KBM-7 (cell line): ENCODE measurements at regions not wholly inside any gene's neighbourhood (a gene's known extent, or its start where the extent isn't known, plus 50 kb on each side); places are given as distances from the start of the nearest gene placed in this dataset.
A peak's percentile ranks its signal among the peaks of the same experiment; 100 is the strongest.

Experiments
- DNase-seq: peaks from one replicate; pipeline ENCODE4 v3.0.0-alpha.2; 2015
- in situ Hi-C: fragments of 300-500 bp; cut with MboI; formaldehyde crosslinking; loops from 2 replicates; pipeline ENCODE4 v1.14.3; 2020; ENCODE audit warnings: low sequenced_read_pairs, low pct_unique_long_range_greater_than_20kb, mixed read lengths

DNA sequence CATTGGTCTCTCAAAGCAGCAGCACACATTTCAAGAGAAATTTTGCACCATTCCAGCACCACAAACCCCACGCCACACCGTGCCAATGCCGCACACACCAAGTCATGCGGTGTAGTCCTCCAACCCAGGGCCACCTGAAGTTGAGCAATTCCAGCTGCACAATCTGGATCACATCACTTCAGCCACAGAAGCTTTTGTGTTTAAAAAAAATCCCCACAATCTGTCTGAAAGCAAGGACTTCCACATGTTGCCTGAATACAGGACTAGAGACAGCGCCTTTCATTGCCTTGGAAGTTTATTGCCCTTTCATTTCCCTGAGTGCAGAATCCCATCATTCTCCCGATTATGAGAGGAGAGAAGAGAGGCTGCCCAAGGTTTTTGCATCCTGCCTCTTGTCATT lies 175.6 kb upstream of the BCL6 start:
- in situ Hi-C loops: no loop called here
- DNase-seq: no peak

DNA sequence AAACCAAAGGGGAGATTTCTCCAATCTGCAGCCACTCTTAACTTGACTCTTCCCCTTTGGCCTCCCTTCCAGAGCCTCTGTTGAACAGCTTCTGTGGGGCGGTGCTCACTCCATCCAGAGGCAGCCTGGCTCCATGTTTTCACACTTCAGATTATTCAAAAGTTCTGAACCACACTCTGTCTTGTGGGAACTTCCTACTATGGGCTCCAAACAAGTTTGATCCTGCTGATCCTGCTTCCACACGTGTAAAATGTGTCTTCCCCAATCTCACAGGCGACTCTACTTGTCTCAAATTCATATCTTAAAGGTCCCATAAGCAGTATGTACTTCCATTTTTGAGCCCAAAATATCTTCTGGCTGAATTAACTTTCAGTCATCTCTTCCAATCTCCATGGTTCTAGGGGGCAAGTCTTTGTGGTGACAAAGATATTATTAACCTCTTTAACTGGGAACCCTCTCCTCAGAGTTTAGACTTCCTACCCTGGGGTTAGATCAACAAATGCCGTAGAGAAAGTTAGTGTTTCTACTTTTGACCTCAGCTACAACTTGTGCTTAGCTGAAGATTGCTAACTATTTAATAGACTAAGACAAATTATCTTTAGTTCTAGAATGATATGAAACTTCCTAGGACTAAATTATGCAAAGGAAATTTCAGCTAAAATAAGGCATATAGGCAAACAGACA lies 176.3 kb upstream of the BCL6 start:
- in situ Hi-C loops: no loop called here

DNA sequence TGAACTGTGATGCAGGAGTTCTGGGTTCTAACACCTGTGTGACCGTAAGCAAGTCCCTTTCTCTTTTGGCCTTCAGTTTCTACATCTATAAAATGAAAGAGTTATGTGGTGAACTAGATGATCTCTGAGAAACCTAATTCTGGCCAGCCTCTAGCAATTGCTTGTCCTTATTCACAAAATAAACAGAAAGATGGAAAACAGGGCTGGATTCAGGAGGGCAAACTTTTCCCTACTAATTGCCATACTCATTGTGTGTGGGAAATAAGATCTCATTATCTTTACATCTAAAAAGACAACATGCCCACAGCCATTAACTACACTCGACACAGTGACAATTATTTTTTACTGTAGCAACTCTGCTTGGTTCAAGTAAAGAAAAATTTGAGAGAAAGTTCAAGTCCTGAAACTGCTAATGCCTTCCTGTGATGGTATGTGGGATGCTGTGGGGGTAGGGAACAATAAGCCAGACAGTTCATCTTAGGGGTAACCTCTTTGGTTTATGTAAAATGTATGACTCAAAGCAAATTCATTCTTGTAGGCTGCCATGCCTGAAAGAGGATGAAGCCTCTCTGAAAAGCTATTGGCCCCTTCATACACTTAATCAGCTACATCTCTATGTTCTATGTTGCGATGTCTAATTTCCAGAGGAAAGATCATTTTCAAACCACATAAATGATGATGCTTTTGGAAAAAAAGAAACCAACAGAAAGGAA lies 177.6 kb upstream of the BCL6 start:
- no peak for DNase-seq
- in situ Hi-C loops: no loop called here

More for the DNA sequence above, 176.3 kb upstream of the BCL6 start:
- DNase-seq: peak; percentile 55

DNA sequence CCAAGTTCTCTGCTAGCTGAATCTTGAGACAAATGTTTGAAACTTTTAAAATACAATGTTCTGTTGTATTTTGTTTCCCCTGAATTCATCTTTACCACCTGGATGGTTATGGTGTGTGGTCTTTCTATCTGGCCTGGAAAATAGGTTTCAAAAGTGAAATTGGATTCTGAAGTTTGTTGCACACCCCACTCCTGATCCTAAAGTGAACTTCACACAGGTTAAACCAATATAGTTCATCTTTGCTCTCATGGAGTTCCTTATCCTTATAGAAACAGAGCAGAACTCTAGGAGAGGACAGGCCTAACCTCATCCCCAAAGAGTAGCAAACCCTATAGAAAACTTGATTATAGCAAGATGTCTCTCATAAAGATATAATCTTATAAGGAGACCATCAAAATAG lies 179.4 kb upstream of the BCL6 start:
- in situ Hi-C loops: no loop called here
- no peak for DNase-seq

DNA sequence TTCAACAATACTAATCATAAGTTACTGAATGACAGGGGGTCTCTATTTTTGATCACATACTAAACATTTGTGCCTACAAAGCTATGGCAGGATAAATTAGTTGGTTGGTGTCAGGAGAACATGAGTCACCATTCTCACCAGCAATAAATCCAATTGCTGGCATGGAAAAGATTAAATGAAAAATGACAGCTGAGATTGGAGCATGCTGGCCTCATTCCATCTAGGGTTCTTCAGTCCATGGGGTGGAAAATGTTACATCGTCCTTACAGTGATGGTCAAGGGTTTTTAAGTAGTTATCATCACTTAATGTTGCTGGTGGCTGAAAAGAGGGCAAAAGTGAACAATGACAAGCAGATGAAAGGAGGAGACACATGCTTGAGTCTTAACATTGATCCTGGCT lies 180.1 kb upstream of the BCL6 start:
- DNase-seq: no peak

DNA sequence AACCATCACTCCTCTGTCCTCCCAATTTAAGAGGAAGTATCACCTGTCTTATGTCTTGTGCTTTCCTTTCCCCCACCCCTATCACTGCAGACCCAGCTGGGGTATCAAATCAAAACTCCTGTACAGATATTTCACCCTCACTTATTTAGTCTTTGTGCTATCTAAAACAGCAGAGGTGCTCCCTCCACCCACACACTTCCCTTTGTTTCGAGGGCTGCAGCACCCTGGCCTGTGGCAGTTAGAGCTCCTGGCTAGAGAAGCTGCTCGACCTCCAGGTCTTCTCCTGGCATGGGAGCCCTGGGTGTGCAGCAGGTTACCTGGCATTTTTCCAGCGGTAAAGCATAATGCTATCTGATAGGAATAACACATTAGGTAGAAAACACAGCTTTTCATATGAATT lies 181.4 kb upstream of the BCL6 start:
- no peak for DNase-seq
- in situ Hi-C loops: no loop called here

More for the DNA sequence above, 180.1 kb upstream of the BCL6 start:
- in situ Hi-C loops: no loop called here

DNA sequence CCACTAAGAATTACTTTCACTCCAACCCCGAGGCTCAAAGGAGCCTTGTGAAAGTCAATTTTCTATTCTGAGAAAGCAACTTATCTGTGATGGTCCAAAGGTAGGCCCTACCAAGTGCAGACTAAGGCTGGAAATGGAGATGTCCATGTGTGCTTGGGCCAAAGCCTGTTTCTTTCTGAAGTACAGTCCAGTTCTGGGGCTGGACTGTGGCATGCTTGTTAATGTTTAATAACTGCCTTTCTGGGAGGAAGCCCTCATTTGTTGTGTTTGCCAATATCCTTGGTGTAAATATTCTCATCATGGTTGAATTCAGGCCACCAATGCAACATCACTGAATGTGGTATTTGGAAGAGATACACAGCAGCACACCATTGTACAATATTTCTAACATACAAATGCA lies 182.3 kb upstream of the BCL6 start:
- in situ Hi-C loops: no loop called here
- no peak for DNase-seq

DNA sequence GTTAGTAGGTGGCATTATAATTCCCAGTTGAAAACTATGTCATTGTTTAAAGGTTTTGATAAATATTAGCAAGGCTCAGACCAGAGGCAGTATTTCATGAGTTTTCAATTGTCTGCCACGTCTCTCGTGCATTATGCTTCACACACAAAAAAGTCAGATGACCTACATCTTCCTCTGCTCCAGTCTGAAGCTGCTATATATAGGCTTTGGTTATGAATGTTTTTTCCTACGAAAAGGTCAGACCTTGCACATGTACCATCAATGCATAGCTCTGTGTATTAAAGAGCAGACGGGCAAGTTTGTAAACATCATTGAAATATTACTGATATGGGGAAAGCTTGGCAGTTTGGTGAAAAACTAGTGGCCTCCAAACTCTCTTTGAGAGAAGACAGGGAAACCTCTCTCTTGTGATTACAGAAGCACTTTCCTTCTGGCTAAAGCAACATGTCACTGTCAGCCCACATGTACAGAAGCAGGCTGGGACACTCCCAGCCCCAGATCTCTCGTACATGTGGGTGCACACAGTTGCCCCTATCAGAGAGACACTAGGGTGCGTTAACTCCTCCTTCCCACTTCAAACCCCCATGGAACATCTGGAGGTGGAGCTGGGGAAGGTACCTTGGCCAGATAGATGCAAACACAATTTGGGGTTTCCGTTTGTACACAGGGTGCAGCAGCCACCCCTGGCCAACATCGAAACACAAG lies 184.0 kb upstream of the BCL6 start:
- in situ Hi-C loops: no loop called here
- no peak for DNase-seq

DNA sequence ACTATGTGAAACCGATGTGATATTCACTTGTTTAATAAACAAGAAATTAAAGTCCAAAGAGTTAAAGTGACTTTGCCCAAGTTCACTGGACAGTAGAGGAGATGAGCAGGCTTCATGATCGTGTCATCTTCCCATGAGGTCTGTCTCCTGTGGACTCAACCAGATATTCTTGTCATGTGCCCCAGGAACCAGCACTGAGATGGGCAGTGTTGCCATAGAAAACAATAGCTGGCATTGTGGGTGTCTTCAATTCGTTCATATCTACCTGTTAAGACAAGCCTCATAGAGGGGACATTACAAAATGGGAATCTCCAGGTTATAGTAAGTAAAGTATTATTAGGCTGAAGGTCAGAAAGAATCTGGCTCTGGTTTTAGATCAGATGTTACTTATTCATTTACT lies 184.8 kb upstream of the BCL6 start:
- no peak for DNase-seq
- in situ Hi-C loops: no loop called here

DNA sequence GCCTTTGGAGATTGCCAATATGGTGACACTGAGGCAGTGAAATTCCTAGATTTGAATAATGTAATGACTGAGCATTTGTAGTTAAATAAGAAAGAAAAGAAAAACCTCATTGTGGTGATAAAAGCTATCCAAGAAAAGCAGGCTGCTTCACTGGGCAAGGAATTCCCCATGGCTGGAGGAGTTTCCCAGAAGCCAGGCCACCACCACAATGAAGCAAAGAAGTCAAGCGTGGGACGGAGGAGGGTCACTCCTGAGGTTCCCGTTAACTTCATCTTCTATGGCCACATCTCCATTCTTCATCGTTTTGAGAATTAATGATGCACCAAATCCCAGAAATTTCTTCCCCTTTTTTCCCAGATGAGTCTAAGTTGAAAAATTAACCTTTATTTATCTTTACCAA lies 185.8 kb upstream of the BCL6 start:
- in situ Hi-C loops: no loop called here
- no peak for DNase-seq

DNA sequence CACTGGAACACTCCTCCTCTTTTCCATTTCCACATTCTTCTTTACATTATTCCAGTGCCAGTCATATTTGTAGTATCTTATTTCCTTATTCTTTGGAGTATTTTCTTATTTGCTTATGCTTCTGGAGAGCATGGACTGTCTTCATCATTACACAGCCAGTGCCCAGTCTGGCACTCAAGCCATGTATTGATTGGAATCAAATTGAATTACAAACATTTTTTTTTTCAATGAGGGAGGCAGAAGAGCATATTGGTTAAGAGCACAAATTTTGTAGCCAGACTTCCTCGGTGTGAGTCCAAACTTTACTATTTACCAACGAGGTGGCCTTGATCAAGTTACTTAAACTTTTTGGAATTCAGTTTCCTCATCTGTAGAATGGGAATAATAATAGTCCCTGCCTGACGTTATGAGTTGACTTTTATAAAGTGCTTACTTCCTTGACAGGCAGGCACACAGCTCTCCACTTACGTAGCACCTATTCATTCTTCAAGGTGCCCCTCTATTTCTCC lies 186.6 kb upstream of the BCL6 start:
- DNase-seq: no peak
- in situ Hi-C loops: no loop called here

DNA sequence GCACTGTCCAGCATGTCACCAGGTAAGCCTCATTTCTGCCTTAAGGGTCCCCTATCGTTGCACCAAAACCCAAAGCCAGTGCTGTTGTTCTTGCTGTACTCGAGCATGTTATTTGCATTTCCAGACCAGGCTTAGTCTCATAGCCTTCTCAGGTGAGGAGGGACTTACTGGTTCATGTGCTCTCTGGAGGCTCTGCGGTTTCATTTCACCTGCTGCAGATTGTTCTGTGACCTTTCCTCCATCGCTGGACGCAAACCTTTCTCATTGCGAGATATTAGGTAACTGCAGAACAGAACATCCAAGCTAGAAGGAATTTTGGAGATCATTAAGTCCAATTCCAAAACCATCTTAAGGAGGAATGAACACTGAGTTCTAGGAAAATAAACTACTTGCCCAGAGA lies 187.3 kb upstream of the BCL6 start:
- DNase-seq: no peak
- in situ Hi-C loops: no loop called here

DNA sequence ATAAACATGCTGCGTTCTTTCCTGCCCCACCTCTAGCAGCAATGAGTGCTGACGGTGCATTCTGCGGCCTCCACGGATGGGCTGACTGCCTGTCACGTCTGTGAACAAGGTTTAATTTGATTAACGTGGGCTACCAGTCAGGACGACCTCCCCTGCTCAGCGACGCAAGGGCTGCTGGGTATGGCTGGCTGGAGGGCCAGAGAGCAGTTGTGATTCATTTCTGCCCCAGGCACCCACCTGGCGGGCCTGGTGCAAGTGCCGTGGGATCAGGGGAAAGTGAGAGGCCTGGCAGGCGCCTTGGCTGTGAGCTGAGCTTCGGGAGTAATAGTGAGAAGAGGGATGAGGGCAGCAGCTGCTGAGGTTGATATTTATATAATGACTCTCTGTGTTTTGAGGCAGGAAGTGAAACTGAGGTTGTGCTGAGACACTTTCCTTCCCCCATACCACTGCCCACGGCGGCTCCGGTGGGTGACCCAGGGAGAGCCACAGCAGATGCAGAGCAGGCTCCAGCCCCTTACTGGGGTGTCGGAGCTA lies 190.4 kb upstream of the BCL6 start:
- DNase-seq: no peak
- in situ Hi-C loops: no loop called here

DNA sequence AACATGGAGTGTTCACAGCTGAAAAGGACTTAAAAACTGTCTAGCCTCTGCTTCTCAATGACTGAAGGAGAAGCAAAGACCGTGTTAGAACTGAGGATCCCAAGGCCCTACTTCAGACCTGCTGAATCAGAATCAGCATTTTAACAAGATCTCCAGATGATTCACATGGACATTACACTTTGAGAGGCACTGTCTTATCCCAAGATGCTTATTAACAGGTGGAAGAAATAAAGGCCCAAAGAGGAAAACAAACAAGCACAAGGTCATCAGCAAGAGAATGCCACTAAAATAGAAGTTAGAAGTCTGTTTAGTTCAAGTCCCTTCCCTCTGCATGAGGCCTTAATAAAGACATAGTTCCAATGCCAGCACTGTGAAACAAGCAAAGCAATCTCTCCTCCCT lies 191.4 kb upstream of the BCL6 start:
- DNase-seq: no peak
- in situ Hi-C loops: no loop called here

DNA sequence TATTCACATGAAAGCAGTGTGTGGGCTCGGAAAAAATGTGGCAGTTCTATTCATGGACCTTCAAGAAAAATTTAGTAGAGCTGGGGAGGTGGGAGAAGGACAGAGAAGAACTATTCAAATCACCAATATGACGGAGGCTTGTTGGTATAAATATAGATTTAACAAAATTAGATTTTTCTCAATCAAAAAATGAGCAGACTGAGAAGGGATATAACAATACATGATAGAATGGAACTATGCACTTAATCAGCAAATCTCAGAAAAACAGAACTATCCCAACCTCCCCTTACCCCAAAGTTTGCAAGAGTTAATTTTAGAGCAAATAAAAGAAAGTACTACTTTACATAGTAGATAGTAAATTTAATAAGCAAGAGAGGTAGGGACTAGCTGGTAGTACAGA lies 194.6 kb upstream of the BCL6 start:
- in situ Hi-C loops: no loop called here
- DNase-seq: no peak

DNA sequence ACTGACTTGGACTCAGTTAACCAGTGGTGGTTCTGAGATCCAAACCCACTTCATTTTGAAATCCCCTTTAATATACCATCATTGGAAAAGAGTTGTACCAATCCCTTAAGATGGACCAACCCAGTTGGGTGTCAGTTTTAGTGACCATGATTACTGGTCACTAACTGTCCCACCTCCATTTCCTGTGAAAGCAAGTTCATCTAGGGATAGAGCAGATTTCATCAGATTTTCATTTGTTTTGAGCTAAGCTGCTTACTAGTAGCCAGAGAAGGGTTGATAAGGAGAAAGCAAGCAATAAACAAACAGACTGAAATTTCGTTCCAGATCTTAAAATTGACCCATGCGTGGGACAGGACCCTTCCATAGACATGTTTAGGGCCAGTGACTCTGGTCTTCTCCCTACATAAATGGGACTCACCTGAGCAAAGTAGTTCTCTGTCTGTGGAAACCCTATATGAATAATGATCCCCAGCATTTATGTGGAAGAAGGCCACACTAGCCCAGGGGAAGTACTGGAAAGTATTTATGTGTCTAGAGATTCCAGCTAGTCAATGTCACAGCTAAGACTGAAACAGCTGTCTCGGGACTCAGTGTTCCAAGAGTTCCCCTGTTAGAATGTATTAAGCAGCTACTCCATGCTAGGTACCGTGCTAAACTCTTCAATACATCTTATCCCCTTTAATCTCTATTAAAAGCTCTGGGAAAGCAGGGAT lies 196.0 kb upstream of the BCL6 start:
- no peak for DNase-seq
- in situ Hi-C loops: no loop called here

DNA sequence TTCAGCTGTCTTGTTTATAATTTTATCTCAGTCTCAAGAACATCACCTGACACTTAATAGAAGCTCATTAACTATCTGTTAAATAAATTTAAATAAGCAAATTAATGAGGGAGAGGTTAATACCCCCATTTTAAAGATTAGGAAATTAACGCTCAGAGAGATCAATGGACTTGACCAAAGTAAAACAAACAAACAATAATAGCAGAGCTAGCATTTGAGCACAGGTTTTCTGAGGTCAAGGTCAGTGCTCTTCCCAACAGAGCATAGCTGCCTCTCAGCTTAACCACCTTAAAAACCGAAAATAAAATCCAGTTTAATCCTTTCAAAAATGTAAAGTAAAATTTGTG lies 196.6 kb upstream of the BCL6 start:
- in situ Hi-C loops: no loop called here
- no peak for DNase-seq

DNA sequence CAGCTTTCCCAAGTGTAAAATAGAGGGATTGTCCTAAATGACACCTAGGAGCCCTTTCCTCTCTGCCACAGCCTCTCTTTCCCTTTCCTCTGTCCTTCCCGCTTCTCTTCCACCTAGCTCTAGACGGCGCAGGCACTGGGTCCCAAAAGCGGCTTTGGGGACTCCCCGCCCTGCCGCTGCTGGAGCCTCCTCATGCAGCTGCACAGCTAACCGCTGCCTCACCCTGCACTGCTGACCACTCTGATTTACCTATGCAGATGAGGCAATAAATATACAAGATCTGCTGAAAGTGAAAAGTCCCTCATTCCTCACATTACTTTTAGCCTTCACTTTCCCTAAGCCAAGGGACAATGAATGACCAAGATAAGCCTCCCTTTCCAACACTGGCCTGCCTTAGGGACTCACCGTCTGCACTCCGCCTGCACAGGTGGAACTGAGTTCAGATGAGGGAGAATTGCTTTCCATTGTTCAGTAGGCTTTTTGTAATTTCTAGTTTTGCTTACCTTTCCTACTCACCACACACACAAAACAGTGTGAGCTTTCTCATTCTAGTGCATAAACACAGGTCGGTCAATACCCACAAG lies 197.5 kb upstream of the BCL6 start:
- no peak for DNase-seq
- in situ Hi-C loops: no loop called here

DNA sequence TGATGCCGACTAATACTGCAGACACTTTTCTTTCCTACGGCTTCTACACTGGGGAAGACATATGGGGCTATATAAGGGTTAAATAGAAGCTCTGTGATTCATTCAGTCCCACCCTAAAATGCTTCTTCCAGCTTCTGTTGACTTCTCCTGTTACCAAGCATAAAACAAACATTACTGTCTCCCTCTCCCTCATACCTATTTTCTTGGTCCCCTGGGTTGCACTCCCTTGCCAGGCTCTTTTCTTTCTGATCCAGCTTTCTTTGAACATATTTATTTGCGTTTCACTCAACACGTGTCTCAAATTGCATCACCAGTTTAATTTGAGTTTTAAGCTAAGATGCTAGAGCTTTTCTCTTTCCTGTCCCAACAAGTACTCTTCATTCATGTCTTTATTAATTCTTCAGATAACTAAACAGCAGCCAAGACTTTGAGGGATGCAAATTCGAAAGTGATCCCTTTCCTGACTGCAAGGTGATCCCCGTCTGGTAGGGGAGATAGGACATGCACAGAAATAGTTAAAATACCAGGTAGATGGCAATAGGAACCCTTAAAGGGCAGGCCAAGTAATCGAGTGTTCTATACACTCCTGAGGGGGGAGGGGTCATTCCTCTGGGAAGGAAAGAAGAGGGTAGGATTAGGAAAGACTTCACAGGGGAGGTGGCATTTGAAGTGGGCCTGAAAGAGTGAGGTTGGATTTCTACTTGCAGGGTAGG lies 198.6 kb upstream of the BCL6 start:
- in situ Hi-C loops: no loop called here
- no peak for DNase-seq
